ENCODE measurements at regions not wholly inside any gene's neighbourhood (a gene's known extent, or its start where the extent isn't known, plus 50 kb on each side); places are given as distances from the start of the nearest gene placed in this dataset.

- TF ChIP-seq GATA2 (IDR thresholded peaks at IDR 0.05; ENCODE audit: low read depth, low read length) = no peak
- TF ChIP-seq GATA3 (IDR thresholded peaks at IDR 0.05; ENCODE audit: low read depth, low read length) = no peak
These were observed 172.3 kb upstream of the AFDN start for GRCh38 chr6:167654389-167654788.

GRCh38 chr6:167655174-167655821, 171.4 kb upstream of the AFDN start:
- TF ChIP-seq GATA3 (IDR thresholded peaks at IDR 0.05; ENCODE audit: low read depth, low read length) (no peak), GATA2 (IDR thresholded peaks at IDR 0.05; ENCODE audit: low read depth, low read length) (no peak)

GRCh38 chr6:167658106-167658505, 168.6 kb upstream of the AFDN start:
- TF ChIP-seq GATA2 (IDR thresholded peaks at IDR 0.05; ENCODE audit: low read depth, low read length) (no peak), GATA3 (IDR thresholded peaks at IDR 0.05; ENCODE audit: low read depth, low read length) (no peak)

GRCh38 chr6:167659046-167659445, 167.7 kb upstream of the AFDN start:
- TF ChIP-seq GATA3 (IDR thresholded peaks at IDR 0.05; ENCODE audit: low read depth, low read length) (no peak), GATA2 (IDR thresholded peaks at IDR 0.05; ENCODE audit: low read depth, low read length) (no peak)

- TF ChIP-seq GATA3 (IDR thresholded peaks at IDR 0.05; ENCODE audit: low read depth, low read length) = no peak
- no peak for TF ChIP-seq GATA2 (IDR thresholded peaks at IDR 0.05; ENCODE audit: low read depth, low read length)
These were observed 166.3 kb upstream of the AFDN start for GRCh38 chr6:167660424-167660823.

GRCh38 chr6:167660944-167661551, 165.7 kb upstream of the AFDN start:
- TF ChIP-seq GATA2 (IDR thresholded peaks at IDR 0.05; ENCODE audit: low read depth, low read length) = no peak
- TF ChIP-seq GATA3 (IDR thresholded peaks at IDR 0.05; ENCODE audit: low read depth, low read length) = no peak

DNA sequence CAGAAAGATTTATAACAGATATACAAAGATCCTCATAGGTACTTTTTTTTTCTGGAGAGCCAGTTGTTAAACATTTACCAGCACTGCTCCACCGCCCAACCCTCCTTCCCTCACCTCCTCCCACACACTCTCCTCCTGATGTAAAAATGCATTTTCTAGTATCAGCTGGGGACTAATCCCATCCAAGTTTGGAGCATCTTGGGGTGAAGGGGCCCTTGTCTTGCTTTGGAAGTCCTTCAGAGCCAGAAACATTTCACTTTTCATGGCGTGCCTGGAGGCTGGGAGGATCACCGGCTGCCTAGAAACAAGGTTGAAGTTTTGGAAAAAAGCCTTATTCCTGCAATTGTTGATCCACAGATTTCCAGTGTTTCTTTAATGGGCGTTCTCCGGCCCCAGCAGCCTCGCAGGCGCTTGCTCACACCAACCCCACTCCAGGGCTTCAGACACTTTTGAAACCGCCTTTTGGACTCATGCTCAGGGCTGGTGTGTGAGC, 165.1 kb upstream of the AFDN start:
- TF ChIP-seq GATA2 (IDR thresholded peaks at IDR 0.05; ENCODE audit: low read depth, low read length) (no peak), GATA3 (IDR thresholded peaks at IDR 0.05; ENCODE audit: low read depth, low read length) (no peak)

GRCh38 chr6:167662075-167662880, 164.4 kb upstream of the AFDN start:
- TF ChIP-seq GATA2 (IDR thresholded peaks at IDR 0.05; ENCODE audit: low read depth, low read length) (no peak), GATA3 (IDR thresholded peaks at IDR 0.05; ENCODE audit: low read depth, low read length) (no peak)

GRCh38 chr6:167662881-167663205, 163.9 kb upstream of the AFDN start:
- no peak for TF ChIP-seq GATA2 (IDR thresholded peaks at IDR 0.05; ENCODE audit: low read depth, low read length)
- TF ChIP-seq GATA3 (IDR thresholded peaks at IDR 0.05; ENCODE audit: low read depth, low read length) = no peak

DNA sequence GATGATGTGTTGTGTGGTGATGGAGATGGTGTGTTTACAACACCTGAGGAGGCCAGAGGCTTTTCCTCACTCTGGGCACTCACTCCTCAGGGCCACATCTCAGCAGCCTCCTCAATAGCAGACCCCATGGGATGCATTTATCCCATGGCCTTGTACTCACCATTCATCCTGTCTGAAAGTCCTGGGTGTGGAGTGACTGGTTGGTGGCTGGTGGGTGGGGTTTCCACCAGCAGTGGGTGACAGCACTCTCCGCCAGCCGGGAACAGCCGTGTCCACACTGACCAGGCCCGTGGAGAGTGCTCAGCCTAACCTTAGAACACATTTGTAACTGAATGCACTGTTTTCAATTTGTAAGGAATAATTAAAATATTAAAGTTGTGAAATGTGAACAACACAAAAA, 163.4 kb upstream of the AFDN start:
- TF ChIP-seq GATA2 (IDR thresholded peaks at IDR 0.05; ENCODE audit: low read depth, low read length) (no peak), GATA3 (IDR thresholded peaks at IDR 0.05; ENCODE audit: low read depth, low read length) (no peak)

GRCh38 chr6:167663784-167664443, 162.8 kb upstream of the AFDN start:
- no peak for TF ChIP-seq GATA3 (IDR thresholded peaks at IDR 0.05; ENCODE audit: low read depth, low read length)
- no peak for TF ChIP-seq GATA2 (IDR thresholded peaks at IDR 0.05; ENCODE audit: low read depth, low read length)

GRCh38 chr6:167664678-167665660, 161.7 kb upstream of the AFDN start:
- TF ChIP-seq GATA3 (IDR thresholded peaks at IDR 0.05; ENCODE audit: low read depth, low read length) (no peak), GATA2 (IDR thresholded peaks at IDR 0.05; ENCODE audit: low read depth, low read length) (no peak)

GRCh38 chr6:167665698-167666330, 160.9 kb upstream of the AFDN start:
- TF ChIP-seq GATA3 (IDR thresholded peaks at IDR 0.05; ENCODE audit: low read depth, low read length) (no peak), GATA2 (IDR thresholded peaks at IDR 0.05; ENCODE audit: low read depth, low read length) (no peak)
